GM18951 (cell line): ENCODE measurements at regions not wholly inside any gene's neighbourhood (a gene's known extent, or its start where the extent isn't known, plus 50 kb on each side); places are given as distances from the start of the nearest gene placed in this dataset.

ENCODE experiments used
- POLR2A ChIP-seq: IDR thresholded peaks from 4 replicates; pipeline ENCODE4 v1.6.1; 2011; ENCODE audit warnings: mild to moderate bottlenecking; ENCODE audit not compliant: insufficient read length, insufficient read depth; ENCODE audit errors: extremely low read depth
- in situ Hi-C: fragments of 300-500 bp; cut with MboI; formaldehyde crosslinking; loops from one replicate; pipeline ENCODE4 v1.12.0; 2022; ENCODE audit warnings: low sequenced_read_pairs, mixed read lengths, inconsistent platforms; ENCODE audit not compliant: unreplicated experiment

DNA sequence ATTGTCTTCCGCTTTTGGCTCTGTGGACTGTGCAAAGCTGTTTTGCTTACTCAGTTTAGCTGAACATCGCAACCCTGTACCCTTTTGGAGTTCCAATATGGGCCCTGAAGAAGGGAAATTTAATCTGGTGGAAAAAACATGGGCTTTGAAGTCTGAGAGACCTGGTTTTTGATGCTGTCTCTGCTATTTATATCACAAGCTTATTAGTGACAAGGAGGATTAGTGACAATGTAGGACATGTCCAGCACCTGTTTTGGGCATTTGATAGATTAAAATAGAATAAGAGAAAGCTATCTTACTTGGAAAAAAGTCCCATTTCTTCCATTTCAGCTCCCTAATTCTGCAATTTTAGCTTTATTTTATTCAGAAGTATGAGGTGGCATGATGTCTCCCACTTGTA is 417.3 kb downstream of the SPRY1 start:
- in situ Hi-C loops: no loop called here
- no peak for TF ChIP-seq POLR2A

DNA sequence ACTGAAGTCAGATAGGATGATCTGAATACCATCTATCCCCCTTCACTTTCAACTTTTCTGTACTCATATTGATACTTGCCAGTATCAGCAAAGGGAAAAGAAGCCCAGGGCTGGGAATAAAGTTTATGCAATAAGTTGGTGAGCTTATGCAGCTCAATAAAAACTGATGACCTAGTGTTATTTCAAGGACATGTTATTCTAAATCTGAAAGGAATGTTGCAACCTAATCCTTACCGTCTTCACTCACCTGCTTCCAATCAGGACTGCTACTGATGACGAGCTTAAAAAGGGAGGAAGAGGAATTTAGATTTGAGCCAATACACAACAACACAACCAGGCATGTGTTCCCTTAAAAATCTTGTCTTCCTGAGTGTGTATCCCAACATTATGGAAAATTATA is 419.9 kb downstream of the SPRY1 start:
- in situ Hi-C loops: no loop called here

DNA sequence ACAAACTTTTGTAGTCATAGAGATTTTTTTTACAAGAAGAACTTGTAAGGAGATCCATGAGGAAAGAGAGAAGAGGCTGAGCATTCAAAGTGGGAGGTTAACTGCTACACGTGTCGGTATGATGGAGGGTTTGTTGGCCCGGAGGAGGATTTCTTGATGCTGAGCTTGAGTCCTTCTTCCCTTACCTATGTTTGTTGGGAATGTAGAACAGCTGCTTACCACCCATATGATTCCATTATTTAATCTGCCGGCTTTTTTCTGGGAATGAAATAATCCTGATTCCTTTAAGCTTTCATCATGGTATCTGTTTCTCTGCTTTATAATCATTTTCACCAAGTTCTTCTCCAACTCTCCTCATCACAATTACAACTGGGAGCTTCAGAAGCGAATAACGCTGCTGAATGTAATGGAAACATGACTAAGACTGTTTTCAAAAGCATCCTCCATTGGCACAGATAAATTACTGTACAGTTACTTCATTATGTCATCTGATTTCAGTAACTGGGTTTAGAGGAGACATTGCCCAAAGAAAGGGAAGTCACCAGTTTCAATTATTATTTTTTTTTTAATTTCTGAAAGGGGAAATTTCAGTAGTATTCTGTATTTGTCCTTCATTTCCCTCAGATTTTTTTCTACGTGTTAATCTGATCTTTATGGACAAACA is 420.6 kb downstream of the SPRY1 start:
- in situ Hi-C loops: no loop called here
- no peak for TF ChIP-seq POLR2A

More for the DNA sequence above, 419.9 kb downstream of the SPRY1 start:
- TF ChIP-seq POLR2A: no peak

DNA sequence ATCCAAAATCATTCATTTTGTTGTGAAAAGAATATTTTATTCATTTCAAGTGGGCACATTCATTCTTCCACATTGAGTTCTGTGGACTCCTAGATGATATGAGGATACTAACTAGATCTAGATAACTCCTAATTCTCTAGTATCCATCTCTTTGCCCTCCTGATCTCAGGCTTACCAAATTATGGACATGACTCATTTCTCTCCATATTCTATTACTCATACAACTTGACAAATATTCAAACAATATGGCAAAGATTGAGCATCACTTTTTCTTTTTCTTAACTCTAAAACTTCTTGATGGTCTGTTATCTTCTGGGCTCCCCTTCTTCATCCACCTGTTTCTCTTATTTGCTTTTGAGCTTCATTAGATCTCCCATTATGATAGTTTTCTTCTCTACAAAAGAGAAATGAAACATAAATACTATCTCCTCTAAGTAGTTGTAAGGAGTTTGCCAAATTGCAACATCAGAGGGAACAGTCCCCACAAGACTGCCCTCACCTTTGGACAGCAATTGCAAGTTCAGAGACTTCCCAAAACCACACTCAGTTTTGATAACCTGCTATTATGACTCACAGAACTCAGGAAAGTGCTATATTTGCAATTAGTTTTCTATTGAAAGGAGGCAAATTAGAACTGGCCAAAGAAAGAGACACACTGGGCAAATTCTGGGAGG is 422.9 kb downstream of the SPRY1 start:
- in situ Hi-C loops: no loop called here
- no peak for TF ChIP-seq POLR2A

DNA sequence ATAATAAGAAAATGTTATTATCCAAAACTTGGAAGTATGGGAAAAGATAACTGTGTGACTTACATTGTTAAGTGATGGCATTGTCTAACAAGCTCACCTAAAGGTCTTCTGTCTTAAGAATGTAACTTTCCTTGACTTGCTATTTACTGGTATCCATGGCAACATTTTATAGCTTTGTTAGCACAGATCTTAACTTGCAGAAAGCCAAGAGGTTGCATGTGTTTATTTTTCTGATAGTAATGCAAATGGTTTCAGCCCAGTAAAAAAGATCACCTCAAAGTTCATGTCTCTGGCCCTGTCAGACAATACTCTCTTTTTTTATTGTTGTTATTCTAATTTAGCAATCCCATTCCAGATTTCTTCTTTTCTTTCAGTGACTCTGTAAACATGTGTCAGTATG is 425.3 kb downstream of the SPRY1 start:
- in situ Hi-C loops: no loop called here
- TF ChIP-seq POLR2A: no peak

DNA sequence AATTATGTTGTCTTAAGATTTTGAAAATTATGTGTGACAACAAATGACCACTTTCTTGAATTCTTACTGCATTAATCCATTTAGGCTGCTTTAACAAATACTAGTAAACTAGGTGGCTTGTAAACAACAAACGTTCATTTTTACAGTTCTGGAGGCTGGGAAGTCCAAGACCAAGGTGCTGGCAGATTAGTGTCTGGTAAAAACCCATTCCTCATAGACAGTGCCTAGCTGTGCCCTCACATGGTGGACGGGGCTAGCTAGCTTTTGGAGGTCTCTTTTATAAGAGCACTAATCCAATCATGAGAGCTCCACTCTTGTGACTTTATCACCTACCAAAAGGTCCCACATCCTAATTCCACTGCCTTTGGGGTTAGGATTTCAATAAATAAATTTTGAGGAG is 425.8 kb downstream of the SPRY1 start:
- in situ Hi-C loops: no loop called here
- no peak for TF ChIP-seq POLR2A

DNA sequence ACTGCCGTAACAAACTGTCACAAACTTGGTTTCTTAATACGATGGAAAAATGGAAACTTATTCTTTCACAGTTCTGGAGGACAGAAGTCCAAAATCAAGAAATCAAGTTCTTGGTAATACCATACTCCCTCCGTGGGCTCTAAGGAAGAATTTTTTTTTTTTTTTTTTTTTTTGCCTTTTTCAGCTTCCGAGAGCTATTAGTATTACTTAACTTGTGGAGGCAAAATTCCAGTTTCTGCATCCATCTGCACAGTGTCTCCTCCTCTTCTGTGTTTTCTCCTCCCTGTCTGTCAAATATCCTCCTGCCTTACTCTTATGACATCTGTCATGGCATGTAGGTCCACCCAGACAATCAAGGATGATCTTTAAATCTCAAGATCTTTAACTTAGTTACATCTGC is 426.6 kb downstream of the SPRY1 start:
- no peak for TF ChIP-seq POLR2A
- in situ Hi-C loops: no loop called here

DNA sequence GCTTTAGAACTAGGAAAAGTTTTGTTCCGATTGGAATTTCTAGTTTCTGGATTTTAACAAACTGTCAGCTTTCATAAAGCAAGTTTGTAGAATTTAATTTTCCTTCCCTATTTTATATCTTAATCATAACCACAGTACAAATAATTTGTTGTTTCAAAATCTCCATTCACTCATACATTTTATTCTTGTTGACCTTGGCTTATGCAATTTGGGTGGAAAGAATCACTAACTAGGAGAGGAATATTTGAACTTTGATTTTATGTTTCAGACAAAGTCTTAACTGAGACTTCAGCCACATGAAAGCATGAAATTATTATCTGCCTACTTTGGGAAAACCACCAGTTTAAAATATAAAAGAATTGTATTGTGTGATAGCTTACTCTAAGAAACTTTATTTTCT is 427.9 kb downstream of the SPRY1 start:
- in situ Hi-C loops: no loop called here
- TF ChIP-seq POLR2A: no peak

DNA sequence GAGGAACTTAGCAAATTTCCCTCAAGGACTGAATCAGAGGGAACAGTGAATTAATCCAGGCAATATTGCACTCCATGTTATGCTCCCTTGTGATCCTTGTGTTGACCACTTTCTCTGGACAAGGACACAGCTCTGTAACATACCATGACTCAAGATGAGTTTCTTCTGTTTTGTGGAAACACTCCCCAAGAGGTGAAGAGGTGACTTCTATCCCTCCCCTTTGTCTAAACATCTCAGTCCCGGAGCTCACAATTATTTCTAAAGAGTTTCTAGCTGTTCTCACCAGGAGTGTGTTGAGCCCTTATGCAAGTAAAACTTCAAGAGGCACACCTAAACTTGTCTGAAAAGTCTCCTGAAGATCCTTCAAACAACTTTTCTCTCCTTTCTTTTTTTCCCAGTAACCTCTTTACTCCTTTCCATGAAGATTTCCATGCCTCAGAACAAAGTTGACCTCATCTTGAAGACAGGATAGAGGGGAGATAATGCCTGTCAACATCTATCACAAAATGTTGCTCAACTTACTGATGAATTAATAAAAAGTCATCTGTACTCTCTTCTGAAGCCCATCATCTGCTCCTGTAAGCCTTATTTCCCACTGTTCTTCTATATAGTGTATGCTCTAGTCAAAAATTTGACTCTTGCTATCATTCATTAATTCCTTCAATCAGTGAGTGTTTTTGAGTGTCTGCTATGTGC is 429.1 kb downstream of the SPRY1 start:
- in situ Hi-C loops: no loop called here
- TF ChIP-seq POLR2A: no peak

DNA sequence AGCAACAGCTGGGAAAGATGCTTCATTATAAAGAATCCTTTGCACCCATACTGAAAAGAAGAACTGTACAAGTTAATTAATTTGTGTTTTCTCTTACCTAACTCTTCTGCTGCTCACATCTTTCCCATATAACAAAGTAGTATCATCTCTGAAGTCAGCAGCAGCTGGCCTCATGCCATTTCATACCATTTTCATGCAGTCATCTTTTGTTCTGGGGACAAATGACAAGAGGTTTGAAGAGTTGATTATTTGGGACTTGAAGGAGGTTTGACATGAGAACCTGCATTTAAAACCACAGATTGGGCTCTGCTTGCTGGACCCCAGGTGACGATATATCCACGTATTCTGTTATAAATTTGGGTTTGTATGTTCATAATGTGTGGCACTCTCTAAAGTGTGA is 430.3 kb downstream of the SPRY1 start:
- TF ChIP-seq POLR2A: no peak
- in situ Hi-C loops: no loop called here

DNA sequence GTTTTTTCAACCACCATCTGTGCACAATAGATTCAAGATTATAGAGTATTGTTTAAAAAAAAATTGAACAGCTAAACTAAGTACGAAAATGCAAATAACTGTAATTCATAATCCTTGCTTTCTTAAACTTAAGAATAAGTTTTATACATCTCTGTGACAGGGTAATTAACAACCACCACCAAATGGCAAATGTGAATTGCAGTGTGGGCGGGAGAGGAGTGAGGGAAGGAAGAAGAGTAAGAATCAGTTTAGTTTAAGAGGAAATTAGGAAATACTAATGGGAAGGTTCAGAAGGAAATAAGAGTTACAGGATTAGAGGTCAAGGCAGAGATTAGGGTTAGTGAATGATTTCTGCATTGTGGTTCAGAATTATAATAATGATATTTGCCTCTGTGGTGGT is 430.9 kb downstream of the SPRY1 start:
- in situ Hi-C loops: no loop called here
- no peak for TF ChIP-seq POLR2A

DNA sequence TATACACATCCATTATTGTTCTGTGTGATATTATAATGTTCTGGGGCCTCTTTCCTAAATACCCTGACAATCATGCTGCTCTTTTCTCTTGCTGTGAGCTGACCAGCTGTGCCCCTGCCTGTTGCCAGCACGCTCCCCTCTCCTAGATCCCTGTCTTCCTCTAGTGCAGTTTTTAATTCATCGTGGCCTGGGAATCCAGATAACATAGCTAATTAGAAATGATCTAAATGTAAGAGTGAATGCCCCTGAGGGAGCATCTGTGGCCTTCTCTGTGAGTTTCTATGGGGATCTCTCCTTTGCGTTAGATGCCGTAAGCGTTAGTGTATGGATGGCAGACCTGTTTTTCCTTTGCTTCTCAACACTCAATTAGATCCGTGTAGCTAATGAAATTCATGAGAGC is 434.3 kb downstream of the SPRY1 start:
- no peak for TF ChIP-seq POLR2A
- in situ Hi-C loops: no loop called here

DNA sequence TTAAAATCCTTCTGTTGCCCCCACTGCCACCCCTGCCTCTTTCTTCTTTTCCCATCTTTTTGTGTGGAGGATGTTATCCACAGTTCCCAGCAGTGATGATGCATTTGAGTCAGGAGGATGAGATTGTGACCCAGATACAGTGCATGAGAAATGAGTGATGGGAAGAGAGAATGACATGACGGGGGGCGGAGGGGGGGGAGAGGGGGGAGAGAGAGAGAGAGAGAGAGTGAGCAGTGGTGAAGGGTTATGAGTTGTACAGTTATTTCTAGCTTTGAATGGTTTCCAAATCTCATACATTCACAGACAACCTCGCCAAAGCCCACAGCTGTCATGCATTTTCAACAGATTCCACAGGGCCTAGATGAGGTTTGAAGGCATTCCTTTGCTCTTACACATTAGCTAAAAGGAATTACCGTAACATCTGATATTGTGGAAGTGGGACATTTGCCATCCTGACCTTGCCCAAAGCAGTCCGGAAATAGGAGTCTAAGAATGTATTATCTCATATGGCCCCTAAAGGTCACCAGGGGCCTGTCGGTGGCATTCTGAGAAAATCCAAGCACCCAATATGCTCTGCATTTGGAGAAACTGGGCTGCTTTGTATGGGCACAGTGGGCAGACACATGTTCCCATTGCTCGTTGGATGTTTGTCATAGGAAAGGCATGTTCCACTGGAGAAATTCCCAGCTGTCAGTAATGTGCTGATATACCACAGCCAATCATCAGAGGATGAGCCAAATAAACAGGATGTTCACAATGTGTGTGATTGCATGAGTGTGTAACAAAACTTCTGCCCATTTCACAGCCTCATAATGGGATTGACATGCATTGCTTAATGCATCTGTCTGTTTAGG is 435.8 kb downstream of the SPRY1 start:
- TF ChIP-seq POLR2A: no peak
- in situ Hi-C loops: no loop called here
